Fibroblast of mammary gland (primary cell): ENCODE measurements at regions not wholly inside any gene's neighbourhood (a gene's known extent, or its start where the extent isn't known, plus 50 kb on each side); places are given as distances from the start of the nearest gene placed in this dataset.

Experiments used
- DNase-seq: peaks from one replicate; pipeline ENCODE4 v3.0.0-alpha.2; 2010; ENCODE audit warnings: low read depth
- H3K4me3 ChIP-seq: 2 replicates; pipeline ENCODE4 v1.5.1; 2011; ENCODE audit warnings: low read depth, mild to moderate bottlenecking, low read length, moderate library complexity; ENCODE audit not compliant: control insufficient read depth
- CTCF ChIP-seq: conservative IDR thresholded peaks from 2 replicates; pipeline ENCODE4 v1.5.1; 2011; ENCODE audit warnings: low read depth, low read length, inconsistent platforms; ENCODE audit not compliant: control insufficient read depth, insufficient read depth

GRCh38 chr15:93656041-93656440 is 567.0 kb upstream of the RGMA start:
- TF ChIP-seq CTCF: no peak
- no peak overlapping the region for H3K4me3 ChIP-seq
- no peak for DNase-seq

- no peak for TF ChIP-seq CTCF
- H3K4me3 ChIP-seq: no peak overlapping the region
- no peak for DNase-seq
Measured at GRCh38 chr15:93649691-93650235, 560.8 kb upstream of the RGMA start.

- no peak for DNase-seq
- no peak overlapping the region for H3K4me3 ChIP-seq
- TF ChIP-seq CTCF: no peak
Measured at GRCh38 chr15:93646193-93646592, 557.2 kb upstream of the RGMA start.

GRCh38 chr15:93645594-93645993 is 556.6 kb upstream of the RGMA start:
- no peak for TF ChIP-seq CTCF
- no peak for DNase-seq
- no peak overlapping the region for H3K4me3 ChIP-seq

- DNase-seq: no peak
- H3K4me3 ChIP-seq: no peak overlapping the region
- no peak for TF ChIP-seq CTCF
Measured at GRCh38 chr15:93644595-93644994, 555.6 kb upstream of the RGMA start.

- no peak for TF ChIP-seq CTCF
- no peak overlapping the region for H3K4me3 ChIP-seq
- DNase-seq: no peak
Measured at GRCh38 chr15:93640411-93640962, 551.5 kb upstream of the RGMA start.
